K562 (cell line): ENCODE measurements at regions not wholly inside any gene's neighbourhood (a gene's known extent, or its start where the extent isn't known, plus 50 kb on each side); places are given as distances from the start of the nearest gene placed in this dataset.

Source experiments
- ATAC-seq: fragments of 200-7000 bp; cut with Tn5 transposase; 3 replicates; pipeline ENCODE4 v1.9.1; 2020; ENCODE audit warnings: moderate library complexity
- BruUV-seq: library from RNA; stranded (reverse); fragments of 400-500 nt; replicated peaks from 2 replicates; lab custom pipeline; 2021; lab: Mats Ljungman, UMichigan
- CTCF ChIA-PET: fragments of 300-600 bp; formaldehyde crosslinking; extraction: SDS; loops from one replicate; lab custom pipeline; 2021; ENCODE audit warnings: low intra/inter-chr PET ratio; lab: Yijun Ruan, JAX
- POLR2A ChIA-PET: fragments of 300-600, 350-650 bp; sonication (Branson Sonifier 250); formaldehyde crosslinking; extraction: SDS; loops from one replicate; lab custom pipeline; 2021; ENCODE audit warnings: antibody characterized with exemption, inconsistent platforms; lab: Yijun Ruan, JAX
- DNase-seq, 4 experiments: peaks; one replicate each; pipeline versions ENCODE4 v3.0.0 to v3.0.0-alpha.2; 2011 to 2018; ENCODE audit warnings: low spot score in 3 of 4, mixed read lengths in 3 of 4; ENCODE audit errors: extremely low read depth in 1 of 4
- FAIRE-seq: peaks from 2 replicates; lab custom pipeline; 2011; peaks lifted over from hg19 to GRCh38; lab: Jason Lieb, UNC
- H2AFZ ChIP-seq: 2 replicates; pipeline ENCODE4 v1.6.0; 2011; ENCODE audit warnings: low read depth, low read length, control low read depth, inconsistent platforms
- H3K27ac ChIP-seq: fragments of 200-600 bp; 3 replicates; pipeline ENCODE4 v1.8.0; 2011; ENCODE audit warnings: low read depth, mild to moderate bottlenecking, control low read depth, inconsistent platforms, low read length, moderate library complexity, mixed read lengths; ENCODE audit errors: extremely low read depth
- H3K27me3 ChIP-seq, 2 experiments: fragments of 300-600 bp in 1 of 2; 2 replicates in 1 of 2; 3 replicates in 1 of 2; pipeline versions ENCODE4 v1.6.0 to v1.8.0; 2011; ENCODE audit warnings: inconsistent platforms in 2 of 2, low read length in 2 of 2, mild to moderate bottlenecking in 1 of 2, mixed read lengths in 1 of 2, moderate library complexity in 1 of 2; ENCODE audit not compliant: control insufficient read depth in 2 of 2, insufficient read depth in 2 of 2
- H3K36me3 ChIP-seq: fragments of 300-600 bp; 3 replicates; pipeline ENCODE4 v1.8.0; 2011; ENCODE audit warnings: mild to moderate bottlenecking, low read length, inconsistent platforms; ENCODE audit not compliant: control insufficient read depth, insufficient read depth
- H3K4me1 ChIP-seq, 2 experiments: fragments of 200-600 bp in 1 of 2; replicated peaks in 1 of 2; 2 replicates in 1 of 2; 3 replicates in 1 of 2; pipeline versions ENCODE4 v1.5.1 to v1.8.0; 2011; ENCODE audit warnings: inconsistent platforms in 2 of 2, low read length in 2 of 2, mild to moderate bottlenecking in 1 of 2, mixed read lengths in 1 of 2, moderate library complexity in 1 of 2; ENCODE audit not compliant: control insufficient read depth in 2 of 2, insufficient read depth in 2 of 2
- H3K4me2 ChIP-seq: 2 replicates; pipeline ENCODE4 v1.6.1; 2011; ENCODE audit warnings: low read length, control low read depth, inconsistent platforms, mixed read lengths; ENCODE audit not compliant: insufficient read depth
- H3K4me3 ChIP-seq: fragments of 200-600 bp; sonication (generic), shearing (Covaris generic); 2 replicates; pipeline ENCODE4 v1.5.1; 2016; ENCODE audit warnings: control low read depth, inconsistent platforms
- H3K79me2 ChIP-seq: fragments of 200-600 bp; 3 replicates; pipeline ENCODE4 v1.8.0; 2011; ENCODE audit warnings: low read length, inconsistent platforms; ENCODE audit not compliant: control insufficient read depth, insufficient read depth
- H3K9ac ChIP-seq, 2 experiments: 2 replicates each; pipeline versions ENCODE4 v1.6.0 to v1.6.1; 2011; ENCODE audit warnings: low read depth in 2 of 2, low read length in 2 of 2, control low read depth in 1 of 2, inconsistent platforms in 1 of 2, mild to moderate bottlenecking in 1 of 2, mixed read lengths in 1 of 2; ENCODE audit not compliant: insufficient read depth in 1 of 2
- H3K9me1 ChIP-seq: one replicate; pipeline ENCODE4 v1.6.0; 2011; ENCODE audit warnings: inconsistent platforms, mild to moderate bottlenecking, low read length, moderate library complexity; ENCODE audit not compliant: control insufficient read depth, insufficient read depth
- H3K9me3 ChIP-seq: replicated peaks from 2 replicates; pipeline ENCODE4 v1.5.1; 2011; ENCODE audit warnings: low read depth, low read length, inconsistent platforms; ENCODE audit not compliant: control insufficient read depth, insufficient read depth
- H4K20me1 ChIP-seq: replicated peaks from 2 replicates; pipeline ENCODE4 v1.6.1; 2011; ENCODE audit warnings: low read length, inconsistent platforms, mixed read lengths; ENCODE audit not compliant: control insufficient read depth, insufficient read depth
- EWSR1 ChIP-seq: fragments of 450-650 bp; IDR thresholded peaks from 2 replicates; pipeline ENCODE4 v1.6.1; 2018; ENCODE audit warnings: borderline replicate concordance, mild to moderate bottlenecking, low read depth, moderate library complexity; ENCODE audit not compliant: partially characterized antibody
- HDAC8 ChIP-seq: fragments of 450-650 bp; IDR thresholded peaks from 2 replicates; pipeline ENCODE4 v1.6.1; 2016; ENCODE audit warnings: mild to moderate bottlenecking, missing genetic modification characterization, moderate library complexity, missing compliant biosample characterization
- NCOA1 ChIP-seq: fragments of 450-650 bp; IDR thresholded peaks from 2 replicates; pipeline ENCODE4 v1.6.1; 2016; ENCODE audit warnings: low read depth
- NR3C1 ChIP-seq: sonication (generic); formaldehyde crosslinking; IDR thresholded peaks from 2 replicates; pipeline ENCODE4 v1.8.1; 2022; ENCODE audit warnings: missing genetic modification reagents
- OTX1 ChIP-seq: fragments of 450-650 bp; formaldehyde crosslinking; IDR thresholded peaks from 2 replicates; pipeline ENCODE4 v1.4.0; 2022; ENCODE audit warnings: mild to moderate bottlenecking
- ZNF124 ChIP-seq: sonication (generic); formaldehyde crosslinking; IDR thresholded peaks from 2 replicates; pipeline ENCODE4 v1.8.1; 2022; ENCODE audit warnings: missing genetic modification reagents
- ZNF232 ChIP-seq: sonication (generic); formaldehyde crosslinking; IDR thresholded peaks from 2 replicates; pipeline ENCODE4 v1.8.0; 2022; ENCODE audit warnings: mild to moderate bottlenecking, missing genetic modification reagents
- ZNF311 ChIP-seq: fragments of 250-450 bp; sonication (Bioruptor Pico); IDR thresholded peaks from 2 replicates; pipeline ENCODE4 v1.4.0; 2020; ENCODE audit warnings: mild to moderate bottlenecking, moderate library complexity
- WGBS: fragments of 100-300 bp; shearing (Covaris generic); methylation state at CpG from one replicate; pipeline ENCODE4 v1.1.6; 2016; ENCODE audit warnings: low coverage, mixed read lengths; ENCODE audit not compliant: insufficient coverage; ENCODE audit errors: missing lambda C conversion rate; 5-methylcytosine and 5-hydroxymethylcytosine counted together
- in situ Hi-C: fragments of 300-500 bp; cut with MboI; formaldehyde crosslinking; loops from 4 replicates; pipeline ENCODE4 v1.15.0; 2018; ENCODE audit warnings: inconsistent platforms, mixed read lengths
- intact Hi-C: fragments of 100-400 bp; cut with micrococcal nuclease; formaldehyde crosslinking; loops from 2 replicates; pipeline ENCODE4 v1.14.2; 2022
- TF ChIP-seq, protein P1 (sequence below): fragments of 450-650 bp; IDR thresholded peaks from 2 replicates; pipeline ENCODE4 v1.6.1; 2016; ENCODE audit warnings: low read depth, mild to moderate bottlenecking, moderate library complexity
- TF ChIP-seq, protein P2 (sequence below): fragments of 250-450 bp; sonication (Bioruptor Pico); IDR thresholded peaks from 2 replicates; pipeline ENCODE4 v1.9.0; 2021; ENCODE audit warnings: mild to moderate bottlenecking
- TF ChIP-seq, protein P3 (sequence below), 2 experiments: IDR thresholded peaks in 1 of 2; conservative IDR thresholded peaks in 1 of 2; 2 replicates each; pipeline ENCODE4 v1.6.1; 2016; ENCODE audit warnings: low read depth in 2 of 2, mild to moderate bottlenecking in 1 of 2, missing compliant biosample characterization in 1 of 2, missing genetic modification characterization in 1 of 2, moderate library complexity in 1 of 2
- TF ChIP-seq, protein P4 (sequence below): sonication (generic); formaldehyde crosslinking; IDR thresholded peaks from 2 replicates; pipeline ENCODE4 v1.8.0; 2022; ENCODE audit warnings: mild to moderate bottlenecking, low read depth, missing genetic modification reagents

DNA sequence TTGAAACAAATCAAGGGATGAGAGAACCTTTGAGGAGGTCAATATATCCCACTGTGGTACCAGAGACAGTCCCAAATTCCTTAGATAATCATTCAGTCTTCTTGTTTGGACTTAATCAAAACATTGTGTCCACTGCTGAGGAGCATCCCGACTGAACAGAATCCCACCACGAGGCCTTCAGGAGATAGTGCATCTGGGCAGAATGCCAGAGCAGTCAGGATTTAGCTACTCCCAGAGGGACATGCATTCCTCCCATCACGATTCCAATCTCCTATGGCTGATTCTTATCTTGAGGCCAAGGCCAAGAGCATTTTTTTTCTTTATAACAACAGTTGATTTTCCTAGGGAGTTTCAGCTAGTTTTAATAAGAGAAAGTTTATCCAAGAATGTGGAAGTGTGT is 87.4 kb upstream of the COX10 start:
- H3K27ac ChIP-seq = no peak overlapping the region
- no peak overlapping the region for H3K4me2 ChIP-seq
- no peaks in the 10 kb centered on the region for H3K79me2 ChIP-seq
- no peak overlapping the region for H3K9ac ChIP-seq
- ATAC-seq = no peak
- TF ChIP-seq, protein P1, sequence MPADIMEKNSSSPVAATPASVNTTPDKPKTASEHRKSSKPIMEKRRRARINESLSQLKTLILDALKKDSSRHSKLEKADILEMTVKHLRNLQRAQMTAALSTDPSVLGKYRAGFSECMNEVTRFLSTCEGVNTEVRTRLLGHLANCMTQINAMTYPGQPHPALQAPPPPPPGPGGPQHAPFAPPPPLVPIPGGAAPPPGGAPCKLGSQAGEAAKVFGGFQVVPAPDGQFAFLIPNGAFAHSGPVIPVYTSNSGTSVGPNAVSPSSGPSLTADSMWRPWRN = no peak
- TF ChIP-seq OTX1 (no peak), NR3C1 (CRISPR knock-in tag) (no peak), EWSR1 (no peak), HDAC8 (tag) (no peak)
- 5% methylated on average over 3 of the region's 3 CpGs for WGBS
- H3K27me3 ChIP-seq = peaks cover 0 to 15% of the 10 kb centered on the region in 2 experiments; a peak in 2 of 5 replicates
- no peaks in the 10 kb centered on the region for H3K36me3 ChIP-seq
- POLR2A ChIA-PET = no interaction called here
- in situ Hi-C loops (no loop called here), intact Hi-C loops (no loop called here)
- no peak overlapping the region for H2AFZ ChIP-seq
- no TSS peak for BruUV-seq
- H3K9me1 ChIP-seq = no peaks in the 10 kb centered on the region
- DNase-seq = no peak
- no peaks in the 10 kb centered on the region for H4K20me1 ChIP-seq
- no peaks in the 10 kb centered on the region; a peak in 2 of 5 replicates for H3K4me1 ChIP-seq
- CTCF ChIA-PET = no interaction called here
- no peak overlapping the region for H3K4me3 ChIP-seq
- H3K9me3 ChIP-seq = no peaks in the 10 kb centered on the region
- FAIRE-seq = no peak

DNA sequence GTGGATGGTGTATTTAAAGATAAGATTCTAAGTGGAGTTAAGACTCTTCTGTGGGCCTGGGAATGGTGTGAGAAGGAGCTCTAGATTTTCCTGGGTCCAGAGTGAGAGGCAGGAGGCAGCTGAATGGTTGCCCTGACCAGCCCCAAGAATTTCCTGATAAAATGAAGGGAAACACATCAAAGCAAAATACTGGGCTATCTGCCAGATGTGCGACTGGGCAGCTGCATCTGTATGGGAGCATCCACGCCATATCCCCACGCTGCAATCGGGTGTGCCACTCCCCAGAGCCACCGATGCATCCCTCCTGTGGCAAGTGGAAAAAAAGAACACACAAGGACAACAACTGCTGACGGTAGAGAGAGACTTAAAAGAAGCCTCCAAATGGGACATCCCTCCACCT is 84.3 kb upstream of the COX10 start:
- intact Hi-C loops (no loop called here), in situ Hi-C loops (no loop called here)
- H3K4me1 ChIP-seq = no peaks in the 10 kb centered on the region; a peak in 2 of 5 replicates
- ChIA-PET CTCF (no interaction called here), POLR2A (no interaction called here)
- H3K79me2 ChIP-seq = no peaks in the 10 kb centered on the region
- no peak overlapping the region for H3K27ac ChIP-seq
- no peak overlapping the region for H3K9ac ChIP-seq
- no peaks in the 10 kb centered on the region for H3K9me1 ChIP-seq
- DNase-seq = no peak
- BruUV-seq = no TSS peak
- H4K20me1 ChIP-seq = no peaks in the 10 kb centered on the region
- H3K9me3 ChIP-seq = no peaks in the 10 kb centered on the region
- no peak overlapping the region for H3K4me2 ChIP-seq
- H2AFZ ChIP-seq = no peak overlapping the region
- WGBS = 0% methylated on average over 5 of the region's 6 CpGs
- H3K4me3 ChIP-seq = no peak overlapping the region
- no peak for FAIRE-seq
- H3K27me3 ChIP-seq = peaks cover 0 to 15% of the 10 kb centered on the region in 2 experiments; a peak in 2 of 5 replicates
- no peaks in the 10 kb centered on the region for H3K36me3 ChIP-seq
- no peak for ATAC-seq
- TF ChIP-seq, protein P2, sequence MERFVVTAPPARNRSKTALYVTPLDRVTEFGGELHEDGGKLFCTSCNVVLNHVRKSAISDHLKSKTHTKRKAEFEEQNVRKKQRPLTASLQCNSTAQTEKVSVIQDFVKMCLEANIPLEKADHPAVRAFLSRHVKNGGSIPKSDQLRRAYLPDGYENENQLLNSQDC (CRISPR knock-in tag) = no peak
- TF ChIP-seq ZNF124 (CRISPR knock-in tag) (no peak), NCOA1 (no peak), ZNF311 (CRISPR knock-in tag) (no peak), ZNF232 (CRISPR knock-in tag) (no peak)
- TF ChIP-seq, protein P3, sequence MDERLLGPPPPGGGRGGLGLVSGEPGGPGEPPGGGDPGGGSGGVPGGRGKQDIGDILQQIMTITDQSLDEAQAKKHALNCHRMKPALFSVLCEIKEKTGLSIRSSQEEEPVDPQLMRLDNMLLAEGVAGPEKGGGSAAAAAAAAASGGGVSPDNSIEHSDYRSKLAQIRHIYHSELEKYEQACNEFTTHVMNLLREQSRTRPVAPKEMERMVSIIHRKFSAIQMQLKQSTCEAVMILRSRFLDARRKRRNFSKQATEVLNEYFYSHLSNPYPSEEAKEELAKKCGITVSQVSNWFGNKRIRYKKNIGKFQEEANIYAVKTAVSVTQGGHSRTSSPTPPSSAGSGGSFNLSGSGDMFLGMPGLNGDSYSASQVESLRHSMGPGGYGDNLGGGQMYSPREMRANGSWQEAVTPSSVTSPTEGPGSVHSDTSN (CRISPR knock-in tag; IDR thresholded peaks at IDR 0.05; ENCODE audit: low read depth) = no peak
- TF ChIP-seq, protein P3 (tag; conservative IDR thresholded peaks at IDR 0.05; ENCODE audit: low read depth) = no peak
- TF ChIP-seq, protein P4, sequence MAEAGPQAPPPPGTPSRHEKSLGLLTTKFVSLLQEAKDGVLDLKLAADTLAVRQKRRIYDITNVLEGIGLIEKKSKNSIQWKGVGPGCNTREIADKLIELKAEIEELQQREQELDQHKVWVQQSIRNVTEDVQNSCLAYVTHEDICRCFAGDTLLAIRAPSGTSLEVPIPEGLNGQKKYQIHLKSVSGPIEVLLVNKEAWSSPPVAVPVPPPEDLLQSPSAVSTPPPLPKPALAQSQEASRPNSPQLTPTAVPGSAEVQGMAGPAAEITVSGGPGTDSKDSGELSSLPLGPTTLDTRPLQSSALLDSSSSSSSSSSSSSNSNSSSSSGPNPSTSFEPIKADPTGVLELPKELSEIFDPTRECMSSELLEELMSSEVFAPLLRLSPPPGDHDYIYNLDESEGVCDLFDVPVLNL (CRISPR knock-in tag) = no peak
